22Rv1 (cell line): ENCODE measurements at regions not wholly inside any gene's neighbourhood (a gene's known extent, or its start where the extent isn't known, plus 50 kb on each side); places are given as distances from the start of the nearest gene placed in this dataset.

Experiments used
- ZFX ChIP-seq: fragments of 450-650 bp; IDR thresholded peaks from 2 replicates; pipeline ENCODE4 v1.6.1; 2017; ENCODE audit warnings: antibody characterized with exemption, borderline replicate concordance
- TF ChIP-seq, protein P1 (sequence below): fragments of 450-650 bp; IDR thresholded peaks from 2 replicates; pipeline ENCODE4 v1.5.1; 2017; ENCODE audit warnings: mild to moderate bottlenecking

GRCh38 chr13:104014803-104015645 is 948.8 kb upstream of the SLC10A2 start:
- TF ChIP-seq, protein P1, sequence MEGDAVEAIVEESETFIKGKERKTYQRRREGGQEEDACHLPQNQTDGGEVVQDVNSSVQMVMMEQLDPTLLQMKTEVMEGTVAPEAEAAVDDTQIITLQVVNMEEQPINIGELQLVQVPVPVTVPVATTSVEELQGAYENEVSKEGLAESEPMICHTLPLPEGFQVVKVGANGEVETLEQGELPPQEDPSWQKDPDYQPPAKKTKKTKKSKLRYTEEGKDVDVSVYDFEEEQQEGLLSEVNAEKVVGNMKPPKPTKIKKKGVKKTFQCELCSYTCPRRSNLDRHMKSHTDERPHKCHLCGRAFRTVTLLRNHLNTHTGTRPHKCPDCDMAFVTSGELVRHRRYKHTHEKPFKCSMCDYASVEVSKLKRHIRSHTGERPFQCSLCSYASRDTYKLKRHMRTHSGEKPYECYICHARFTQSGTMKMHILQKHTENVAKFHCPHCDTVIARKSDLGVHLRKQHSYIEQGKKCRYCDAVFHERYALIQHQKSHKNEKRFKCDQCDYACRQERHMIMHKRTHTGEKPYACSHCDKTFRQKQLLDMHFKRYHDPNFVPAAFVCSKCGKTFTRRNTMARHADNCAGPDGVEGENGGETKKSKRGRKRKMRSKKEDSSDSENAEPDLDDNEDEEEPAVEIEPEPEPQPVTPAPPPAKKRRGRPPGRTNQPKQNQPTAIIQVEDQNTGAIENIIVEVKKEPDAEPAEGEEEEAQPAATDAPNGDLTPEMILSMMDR = no peak
- TF ChIP-seq ZFX = no peak
